ENCODE measurements at regions not wholly inside any gene's neighbourhood (a gene's known extent, or its start where the extent isn't known, plus 50 kb on each side); places are given as distances from the start of the nearest gene placed in this dataset.

DNA sequence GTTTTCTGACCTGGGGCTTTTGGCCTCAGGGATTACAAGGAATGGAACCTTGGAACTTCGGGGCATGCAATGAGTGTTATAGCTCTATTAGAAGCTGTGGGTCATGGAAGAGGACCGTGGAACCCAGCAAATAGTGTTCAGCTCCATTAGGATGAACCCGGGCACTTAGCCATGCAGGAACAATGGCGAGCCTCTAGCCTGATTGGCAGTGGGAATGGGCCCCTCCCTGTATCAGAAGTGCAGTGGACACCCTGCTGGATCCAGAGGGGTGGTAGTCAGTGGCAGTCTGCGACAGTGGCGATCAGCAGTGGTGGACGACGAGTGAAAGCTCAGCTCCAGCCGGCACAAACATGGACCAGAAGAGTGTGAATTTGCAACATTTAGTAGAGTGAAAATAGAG lies 315.4 kb upstream of the TECRL start:
- Histone ChIP-seq H2BK20ac (ENCODE audit: low read depth, low read length) (no peak overlapping the region), H2AFZ (replicated peaks; ENCODE audit: low read length, poor library complexity) (no peak overlapping the region), H4K20me1 (ENCODE audit: insufficient read depth, low read length) (no peaks in the 10 kb centered on the region), H2BK15ac (ENCODE audit: low read depth, low read length) (no peak overlapping the region), H3K9me3 (ENCODE audit: control insufficient read depth, insufficient read depth, low read length) (peaks cover 2% of the 10 kb centered on the region; the same call in 1 of the 2 replicates), H2BK120ac (ENCODE audit: low read depth, low read length) (no peak overlapping the region), H4K5ac (ENCODE audit: low read depth, low read length) (no peak overlapping the region), H3K27me3 (ENCODE audit: control insufficient read depth, insufficient read depth, low read length) (no peaks in the 10 kb centered on the region), H2BK5ac (ENCODE audit: low read depth, low read length, poor library complexity, severe bottlenecking) (no peak overlapping the region), H3K4me1 (ENCODE audit: control insufficient read depth, insufficient read depth, low read length) (no peaks in the 10 kb centered on the region), H3K27ac (ENCODE audit: insufficient read depth, low read length) (no peak overlapping the region), H3K56ac (ENCODE audit: extremely low read depth, insufficient read depth, low read length) (no peak overlapping the region), H3K14ac (replicated peaks; ENCODE audit: low read depth, low read length) (no peak overlapping the region), H3K23ac (ENCODE audit: low read depth, low read length) (no peak overlapping the region), H3K4me3 (ENCODE audit: insufficient read depth, low read depth, low read length) (no peak overlapping the region), H3K36me3 (ENCODE audit: control insufficient read depth, insufficient read depth, low read length) (no peaks in the 10 kb centered on the region), H3K79me1 (ENCODE audit: low read depth in 1 of 2, low read length in 2 of 2) (no peaks in the 10 kb centered on the region), H2AK9ac (replicated peaks; ENCODE audit: low read depth, low read length, poor library complexity) (no peak overlapping the region), H3K18ac (ENCODE audit: low read depth, low read length) (no peak overlapping the region), H2AK5ac (ENCODE audit: low read depth, low read length) (no peak overlapping the region), H4K91ac (ENCODE audit: insufficient read depth, low read depth, low read length) (no peak overlapping the region), H3K9me1 (ENCODE audit: insufficient read depth, low read length) (no peaks in the 10 kb centered on the region), H3K4me2 (ENCODE audit: low read depth, low read length) (no peak overlapping the region), H4K8ac (ENCODE audit: low read depth in 2 of 2, low read length in 2 of 2) (no peak overlapping the region), H3K9ac (ENCODE audit: low read depth, low read length) (no peak overlapping the region), H3K4ac (ENCODE audit: low read depth, low read length) (no peak overlapping the region)
- no peak for ATAC-seq (ENCODE audit: low read depth)
- ChIA-PET POLR2A (ENCODE audit: unreplicated experiment) (no interaction called here), CTCF (no interaction called here)
- 16% methylated on average over 3 of the region's 9 CpGs; no CpG with 5 or more reads in 1 of the 2 experiments for WGBS, 2 experiments (ENCODE audit: extremely low coverage in 2 of 2, insufficient read length in 1 of 2)
- TF ChIP-seq BHLHE40 (IDR thresholded peaks at IDR 0.05; ENCODE audit: low read depth, low read length) (no peak), RCOR1 (IDR thresholded peaks at IDR 0.05; ENCODE audit: insufficient replicate concordance, low read length) (no peak), SMC3 (IDR thresholded peaks at IDR 0.05; ENCODE audit: low read depth, low read length) (no peak), MAFK (IDR thresholded peaks at IDR 0.05; ENCODE audit: low read depth, low read length) (no peak), RFX5 (IDR thresholded peaks at IDR 0.05; ENCODE audit: low read depth, low read length) (no peak), RAD21 (IDR thresholded peaks at IDR 0.05; ENCODE audit: low read length) (no peak)
- dilution Hi-C loops (cut with HindIII; ENCODE audit: low sequenced_read_pairs, unreplicated experiment) (no loop called here), in situ Hi-C loops (cut with MboI; ENCODE audit: low sequenced_read_pairs) (no loop called here), intact Hi-C loops (cut with micrococcal nuclease) (no loop called here)
- BruUV-seq (replicated peaks): no TSS peak
- DNase-seq: no peak

Data from IMR-90 (cell line).